ENCODE measurements at regions not wholly inside any gene's neighbourhood (a gene's known extent, or its start where the extent isn't known, plus 50 kb on each side); places are given as distances from the start of the nearest gene placed in this dataset.

DNA sequence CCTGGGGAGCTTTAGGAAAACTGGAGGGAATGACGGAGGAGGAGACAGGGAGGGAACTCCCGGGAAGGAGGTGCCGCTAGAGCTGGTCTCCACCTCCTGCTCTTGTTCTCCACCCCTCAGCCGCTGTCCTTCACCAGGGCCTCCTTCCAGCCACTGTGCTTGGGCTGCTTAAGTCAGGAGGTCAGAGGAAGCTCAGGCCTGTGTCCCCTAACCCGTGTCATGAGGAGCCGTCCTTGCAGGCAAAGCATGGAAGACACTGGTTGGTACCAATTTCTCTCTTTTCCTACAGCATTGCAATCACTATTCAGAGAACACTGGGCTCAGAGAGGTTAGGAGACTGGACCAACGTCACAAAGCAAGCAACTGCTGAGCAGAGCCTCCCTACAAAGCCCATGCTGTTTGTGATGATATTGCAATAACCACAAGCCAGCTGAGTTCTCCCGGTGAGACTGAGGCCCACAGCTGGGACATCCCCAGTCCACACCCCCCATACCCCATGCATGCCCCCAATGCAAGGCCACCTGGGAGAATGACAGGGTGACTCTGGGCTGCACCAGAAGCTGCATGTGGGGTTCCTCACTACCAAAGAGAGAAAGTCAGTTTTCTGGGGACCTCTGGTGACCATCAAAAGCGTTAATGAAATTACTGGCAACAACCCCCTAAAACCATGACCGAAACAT, 427.5 kb downstream of the NPHP4 start:
- no peak for DNase-seq

DNA sequence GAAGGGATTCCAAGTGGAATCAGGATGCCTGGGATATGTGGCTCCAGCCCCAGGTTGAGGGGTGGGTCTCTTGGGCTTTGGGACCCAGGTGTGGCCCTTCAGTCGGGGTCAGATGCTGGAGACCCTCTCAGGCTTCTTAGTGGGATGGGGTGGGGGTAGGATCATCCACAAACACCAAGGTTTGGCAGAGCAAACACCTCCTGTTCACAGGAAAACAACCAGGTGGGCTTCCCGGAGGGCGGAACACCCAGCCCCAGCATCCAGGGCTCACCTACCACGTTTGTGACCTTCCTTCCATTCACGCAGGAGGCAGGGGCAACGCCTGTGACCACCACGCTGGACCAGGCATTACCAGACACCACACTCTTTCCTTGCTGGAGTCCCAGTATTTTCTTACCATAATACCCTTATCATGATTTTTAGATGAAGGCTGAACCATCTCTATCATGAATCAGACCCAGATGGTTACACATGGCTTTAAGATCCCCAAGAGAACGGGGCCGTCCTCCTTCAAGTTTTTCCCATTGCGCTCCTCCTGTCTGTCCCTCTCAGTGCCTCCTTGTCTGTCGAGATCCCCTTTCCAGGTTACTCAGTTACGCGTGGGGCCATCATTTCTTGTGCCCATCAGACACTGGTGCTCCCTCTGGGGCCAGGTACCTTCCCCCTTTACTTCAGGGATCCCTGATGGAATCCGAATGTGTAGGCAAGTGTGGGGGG, 428.2 kb downstream of the NPHP4 start:
- DNase-seq, result no peak

DNA sequence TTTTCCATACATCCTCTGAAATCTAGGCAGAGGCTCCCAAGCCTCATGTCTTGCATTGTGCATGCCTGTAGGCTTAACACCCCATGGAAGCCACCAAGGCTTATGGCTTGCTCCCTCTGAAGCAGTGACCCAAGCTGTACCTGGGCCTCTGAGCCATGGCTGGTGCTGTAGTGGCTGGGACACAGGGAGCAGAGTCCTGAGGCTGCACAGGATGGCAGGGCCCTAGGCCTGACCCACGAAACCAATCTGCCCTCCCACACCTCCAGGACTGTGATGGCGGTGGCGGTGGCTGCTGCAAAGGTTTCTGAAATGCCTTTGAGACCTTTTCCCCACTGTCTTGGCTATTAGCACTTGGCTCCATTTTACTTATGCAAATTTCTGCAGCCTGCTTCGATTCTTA, 429.5 kb downstream of the NPHP4 start:
- DNase-seq, result no peak

DNA sequence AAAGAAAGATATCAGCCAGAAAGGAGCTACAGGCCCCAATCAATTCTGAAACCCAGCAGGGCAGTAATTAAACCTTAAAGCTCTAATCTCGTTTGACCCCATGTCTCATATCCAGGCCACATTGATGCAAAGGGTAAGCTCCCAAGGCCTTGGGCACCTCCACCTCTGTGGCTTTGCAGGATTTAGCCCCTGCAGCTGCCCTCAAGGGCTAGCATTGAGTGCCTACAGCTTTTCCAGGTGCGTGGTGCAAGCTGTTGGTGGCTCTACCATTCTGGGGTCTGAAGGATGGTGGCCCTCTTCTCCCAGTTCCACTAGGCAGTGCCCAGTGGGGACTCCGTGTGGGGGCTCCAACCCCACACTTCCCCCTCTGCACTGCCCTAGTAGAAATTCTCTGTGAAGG, 429.9 kb downstream of the NPHP4 start:
- DNase-seq, result no peak

DNA sequence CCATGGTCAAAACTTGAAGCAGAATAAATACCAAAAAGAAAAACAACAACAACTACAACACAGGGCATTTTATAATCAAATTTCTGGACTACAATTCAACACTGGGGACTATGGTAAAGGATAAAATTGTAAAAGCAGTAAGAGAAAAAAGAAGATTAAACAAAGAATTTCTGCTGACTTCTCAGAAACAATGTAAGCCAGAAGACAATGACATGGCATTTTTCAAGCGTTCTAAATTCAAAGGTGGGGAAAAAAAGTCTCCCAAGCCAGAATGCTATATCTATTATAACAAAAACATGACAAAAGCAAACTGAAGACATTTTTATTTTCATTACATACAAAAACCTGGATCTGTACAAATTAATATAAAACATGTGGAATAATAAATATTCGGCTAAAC, 433.1 kb downstream of the NPHP4 start:
- DNase-seq, result no peak

DNA sequence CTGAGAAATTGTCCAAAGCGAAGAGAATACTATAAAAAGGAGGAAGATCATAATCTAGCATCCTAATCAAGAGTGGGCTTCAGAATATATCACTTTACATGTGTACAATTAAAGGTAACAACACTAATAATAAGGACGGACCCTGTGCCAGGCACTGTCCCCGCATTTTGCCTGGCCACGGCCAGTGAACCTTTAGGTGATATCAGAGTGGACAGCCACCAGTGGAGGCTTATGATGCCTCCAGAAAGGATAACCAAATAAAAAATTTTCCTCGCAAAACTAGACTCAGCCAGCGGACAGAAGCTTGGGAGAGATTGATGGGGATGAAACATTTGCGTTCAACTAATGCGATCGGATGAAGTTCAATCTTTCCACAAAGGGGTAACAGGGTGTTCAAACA, 436.4 kb downstream of the NPHP4 start:
- DNase-seq, result no peak

DNA sequence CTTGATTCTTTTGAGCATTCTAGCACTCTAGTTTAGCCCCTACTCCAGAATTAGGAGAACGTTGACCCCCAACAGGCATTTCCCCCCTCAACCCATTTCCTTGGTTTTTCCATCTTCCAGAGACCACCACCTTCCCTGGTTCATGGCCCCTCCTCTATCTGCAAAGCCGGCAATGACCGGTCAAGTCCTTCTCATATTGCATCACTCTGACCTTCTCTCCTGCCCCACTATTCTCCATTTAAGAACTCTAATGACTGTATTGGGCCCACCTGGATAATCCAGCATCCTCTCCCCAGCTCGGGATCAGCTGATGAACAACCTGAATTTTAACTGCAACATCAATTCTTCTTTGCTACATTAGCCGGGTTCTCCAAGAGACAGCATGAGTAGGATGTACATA, 437.4 kb downstream of the NPHP4 start:
- DNase-seq, result no peak

DNA sequence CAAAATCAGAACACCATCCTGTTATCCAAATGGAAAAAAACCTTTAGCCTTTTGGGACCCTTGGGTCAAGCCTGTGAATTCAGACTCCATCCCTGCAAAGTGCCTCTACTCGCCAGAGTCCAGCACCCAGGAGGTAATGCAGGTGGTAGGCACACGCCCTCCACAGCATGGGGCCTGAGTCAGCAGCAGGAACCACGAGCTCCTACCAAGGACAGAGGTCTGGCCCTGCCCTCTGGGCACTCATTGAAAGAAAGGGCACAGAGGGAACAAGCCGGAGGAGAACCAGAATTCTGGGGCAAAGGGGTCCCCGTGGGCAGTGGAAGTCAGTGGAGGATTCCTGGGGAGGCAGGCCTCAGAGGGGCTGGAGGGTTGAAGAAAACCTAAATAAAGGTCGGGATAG, 438.1 kb downstream of the NPHP4 start:
- DNase-seq, result no peak

DNA sequence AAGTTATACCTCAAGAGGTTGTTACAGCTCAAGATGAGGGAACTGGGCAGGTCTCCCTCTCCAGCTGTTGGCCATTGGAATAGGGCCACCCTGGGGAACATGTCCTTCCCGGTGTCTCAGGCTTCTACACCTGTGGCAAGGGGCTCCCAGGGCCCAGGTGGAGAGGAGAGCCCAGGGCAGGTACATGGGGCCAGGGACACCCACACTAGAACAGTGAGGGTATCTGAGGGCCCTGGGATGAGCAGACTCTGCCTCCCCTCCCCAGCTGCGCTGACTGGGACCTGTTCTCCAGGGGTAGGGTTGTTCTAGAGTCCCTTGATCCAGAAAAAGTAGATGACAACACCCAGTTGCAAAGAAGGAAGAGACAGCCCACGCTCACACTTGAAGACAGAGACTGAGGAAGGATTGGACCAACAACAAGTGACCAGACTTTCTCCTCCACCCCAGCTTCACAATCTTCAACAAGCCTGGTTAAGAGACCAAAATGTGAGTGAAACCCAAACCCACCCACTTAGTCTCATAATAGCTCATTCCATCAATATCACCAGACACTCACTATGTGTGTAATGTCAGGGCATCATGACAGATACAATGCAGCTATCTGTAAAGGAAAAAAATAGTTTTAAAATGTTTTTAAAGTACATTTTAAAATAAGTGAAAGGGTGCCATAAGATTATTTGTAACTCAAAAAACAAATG, 439.3 kb downstream of the NPHP4 start:
- no peak for DNase-seq

DNA sequence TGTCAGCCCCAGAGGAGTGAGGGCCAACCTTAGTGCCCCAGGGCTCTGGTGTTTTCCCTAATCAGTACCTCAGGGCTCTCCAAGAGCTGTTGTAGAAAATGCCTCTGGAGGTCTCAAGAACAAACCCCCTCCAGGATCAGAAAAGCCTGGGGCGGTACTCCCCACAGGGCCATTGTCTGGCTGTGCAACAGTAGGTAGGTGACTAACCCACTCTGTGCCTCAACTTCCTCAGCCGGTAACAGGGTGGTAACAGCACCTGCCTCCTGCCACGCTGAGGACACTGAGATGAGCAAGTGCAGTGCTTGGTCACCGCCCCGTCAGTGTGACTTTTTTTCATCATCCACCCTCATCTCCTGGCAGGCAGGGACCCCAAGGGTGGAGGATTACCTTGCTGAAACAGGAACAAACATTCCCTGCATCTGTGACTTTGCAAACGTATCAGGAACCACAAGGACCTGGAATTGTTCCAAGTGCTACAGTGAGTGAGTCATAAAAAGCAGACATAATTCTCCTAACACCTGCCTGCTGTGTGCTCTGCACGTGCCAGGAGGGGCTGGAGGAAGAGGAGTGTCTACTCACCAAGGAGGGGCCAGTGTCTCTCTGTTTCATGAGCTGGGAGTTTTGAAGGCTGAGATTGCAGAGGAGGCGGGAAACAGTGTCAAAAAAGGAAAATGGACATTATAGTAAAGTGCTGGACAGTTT, 440.8 kb downstream of the NPHP4 start:
- no peak for DNase-seq

DNA sequence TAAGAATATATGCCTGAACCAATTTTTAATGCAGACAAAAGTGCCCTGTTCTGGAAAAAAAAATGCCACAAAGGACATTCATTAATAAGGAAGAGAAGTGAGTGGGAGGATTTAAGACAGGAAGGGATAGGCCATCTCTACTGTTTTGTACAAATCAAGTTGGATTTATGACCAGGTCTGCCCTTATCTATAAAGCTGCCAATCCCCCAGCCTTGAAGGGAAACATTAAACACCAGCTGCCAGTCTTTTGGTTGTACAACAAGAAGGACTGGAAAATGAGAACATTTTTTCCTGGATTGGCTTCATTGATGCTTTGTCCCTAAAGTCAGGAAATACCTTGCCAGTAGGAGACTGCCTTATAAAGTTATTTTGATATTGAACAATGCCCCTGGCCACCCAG, 444.0 kb downstream of the NPHP4 start:
- no peak for DNase-seq

DNA sequence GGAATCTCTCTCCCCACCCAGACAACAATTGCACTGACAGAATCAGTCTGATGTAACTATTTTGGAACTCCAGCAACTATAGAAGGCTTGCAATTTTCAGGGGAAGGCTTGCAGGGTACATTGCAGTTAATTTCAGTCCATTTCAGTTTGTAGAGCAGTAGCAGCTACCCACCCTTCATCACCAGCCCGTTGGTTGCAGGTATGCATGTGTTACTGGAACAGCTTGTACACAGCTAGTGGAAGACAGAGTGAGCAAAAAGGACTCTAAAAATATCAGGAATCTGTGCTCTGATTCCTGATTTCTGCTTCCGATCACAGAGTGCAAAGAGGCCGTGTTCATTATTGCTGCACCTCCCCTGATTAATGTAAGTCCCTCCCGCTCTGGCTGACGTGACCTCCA, 449.0 kb downstream of the NPHP4 start:
- no peak for DNase-seq

DNA sequence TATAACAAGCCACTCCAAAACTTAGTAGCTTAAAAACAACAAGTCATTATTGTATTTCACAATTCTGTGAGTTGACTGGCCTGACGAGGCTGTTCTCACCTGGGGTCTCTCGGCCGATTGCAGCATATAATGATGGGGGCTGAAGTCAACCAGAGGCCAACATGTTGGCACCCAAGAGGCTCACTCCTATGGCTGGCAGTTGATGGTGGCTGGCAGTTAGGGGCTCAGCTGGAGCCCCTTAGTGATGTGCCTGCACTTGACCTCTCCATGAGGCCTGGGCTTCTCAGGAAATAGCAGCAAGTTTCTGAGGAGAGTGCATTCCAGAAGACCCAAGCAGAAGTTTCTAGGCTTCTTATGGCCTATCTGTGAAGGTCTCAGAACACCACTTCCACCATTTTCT, 459.4 kb downstream of the NPHP4 start:
- DNase-seq, result no peak

DNA sequence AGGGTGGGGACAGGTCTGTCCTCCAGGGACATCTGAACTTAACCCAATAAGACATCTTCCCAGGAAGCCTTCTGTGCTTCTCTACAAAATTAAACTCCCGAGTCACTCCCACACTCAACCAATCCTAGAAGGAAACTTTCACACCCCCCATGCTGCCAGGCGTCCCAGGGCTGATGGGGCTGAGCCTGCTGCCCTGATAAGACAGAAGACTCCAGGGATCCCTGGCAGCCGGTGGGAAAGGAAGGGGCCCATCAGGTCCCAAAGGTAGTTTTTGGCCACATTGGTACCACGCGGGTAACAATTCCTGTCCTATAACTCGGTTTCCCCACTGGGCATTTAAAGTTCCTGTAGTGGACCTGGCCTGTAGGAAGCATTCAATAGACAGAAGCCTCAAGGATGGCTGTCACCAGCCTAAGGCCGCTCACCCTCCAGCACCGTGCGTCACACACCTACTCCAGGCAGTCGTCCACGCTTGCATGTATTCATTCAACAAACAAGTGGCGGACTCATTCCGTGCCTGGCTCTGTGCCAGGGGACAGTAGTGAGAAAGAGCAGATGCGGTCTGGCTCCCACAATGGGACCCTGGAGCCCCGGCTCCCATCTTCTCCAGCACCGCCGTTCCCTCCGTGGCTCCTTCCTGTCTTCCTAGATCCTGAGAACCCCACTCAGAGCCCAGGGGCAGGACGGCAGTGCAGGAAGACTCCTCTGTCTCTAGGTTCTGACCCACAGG, 465.2 kb downstream of the NPHP4 start:
- no peak for DNase-seq

DNA sequence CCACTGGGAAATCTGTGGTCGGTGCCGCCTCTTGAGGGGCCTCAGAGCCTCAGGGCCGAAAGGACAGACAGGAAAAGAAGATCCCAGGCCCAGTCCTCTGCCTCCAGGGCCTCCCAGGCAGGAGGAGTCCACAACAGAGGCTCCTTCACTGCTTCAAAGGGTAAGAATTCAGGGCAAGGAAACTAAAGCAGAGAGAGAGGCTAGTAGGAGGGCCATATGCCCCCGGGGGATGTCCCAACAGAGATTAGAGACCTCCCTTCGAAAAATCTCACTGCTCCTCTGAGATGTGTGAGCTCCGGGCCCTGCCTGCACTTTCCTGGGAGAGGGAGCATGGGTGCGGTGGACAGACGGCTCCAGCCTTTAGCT, 465.9 kb downstream of the NPHP4 start:
- no peak for DNase-seq

DNA sequence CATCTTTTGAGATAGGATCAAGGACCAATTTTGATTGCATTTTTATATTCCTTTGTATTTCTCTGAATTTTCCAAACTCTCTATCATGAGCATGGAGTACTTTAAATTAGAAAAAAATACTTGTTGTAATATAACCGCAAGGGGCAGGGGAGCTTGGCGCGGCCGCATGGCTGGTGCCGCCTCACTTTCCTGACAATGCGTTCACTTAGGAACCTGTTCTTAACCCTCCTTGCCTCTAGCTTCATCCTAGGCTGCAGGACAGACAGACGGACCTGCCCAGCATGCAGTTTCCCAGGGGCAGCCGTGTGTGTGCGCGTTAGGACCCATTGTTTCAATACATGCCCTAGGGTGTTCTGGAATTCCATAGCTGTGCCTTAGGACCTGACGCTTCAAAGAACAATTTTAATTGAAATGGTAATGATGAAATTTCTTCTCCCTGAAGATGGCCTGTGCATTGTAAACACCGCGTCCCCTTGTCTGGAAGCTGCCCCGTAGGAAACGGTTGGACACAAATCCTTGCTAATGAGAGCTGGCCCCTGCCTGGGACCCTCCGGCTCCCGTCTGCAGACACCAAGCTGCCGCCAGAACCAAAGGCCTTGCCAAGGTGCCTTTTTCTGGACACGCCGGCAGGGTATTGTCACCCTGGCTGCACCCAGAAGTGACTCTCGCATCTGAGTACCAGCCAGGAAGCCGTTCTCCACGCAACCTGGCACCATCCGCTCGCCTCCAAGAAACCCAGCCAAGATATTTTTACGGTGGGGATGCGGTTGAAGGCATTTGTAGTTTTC, 466.4 kb downstream of the NPHP4 start:
- DNase-seq, result no peak

DNA sequence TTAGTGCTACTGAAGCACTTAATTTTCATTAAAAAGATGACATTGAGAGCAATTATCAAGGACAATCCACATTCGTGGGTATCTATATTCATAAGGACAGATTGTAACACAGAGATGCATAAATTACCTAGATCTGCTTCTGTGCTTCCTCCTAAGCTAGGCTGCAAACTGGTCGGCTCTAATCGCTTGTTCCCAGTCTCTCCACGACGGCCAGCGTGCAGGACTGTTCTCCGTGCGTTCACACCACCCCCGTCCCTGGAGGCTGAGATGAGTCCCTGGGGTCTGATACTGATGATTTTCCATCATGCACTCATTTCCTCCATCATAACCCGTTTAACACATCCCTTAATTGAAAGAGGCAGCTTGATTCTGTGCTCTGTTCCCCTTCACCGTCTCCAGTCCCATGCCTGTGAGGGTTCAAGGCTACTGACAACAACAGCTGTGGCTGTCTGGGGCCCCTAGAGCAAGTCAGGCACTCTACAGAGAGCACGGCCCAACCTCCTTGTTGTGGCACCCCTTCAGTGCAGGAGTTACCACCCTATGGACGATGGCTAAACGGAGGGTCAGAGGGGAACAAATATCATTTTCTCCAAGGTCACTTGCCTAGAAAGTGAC, 469.6 kb downstream of the NPHP4 start:
- DNase-seq, result no peak

DNA sequence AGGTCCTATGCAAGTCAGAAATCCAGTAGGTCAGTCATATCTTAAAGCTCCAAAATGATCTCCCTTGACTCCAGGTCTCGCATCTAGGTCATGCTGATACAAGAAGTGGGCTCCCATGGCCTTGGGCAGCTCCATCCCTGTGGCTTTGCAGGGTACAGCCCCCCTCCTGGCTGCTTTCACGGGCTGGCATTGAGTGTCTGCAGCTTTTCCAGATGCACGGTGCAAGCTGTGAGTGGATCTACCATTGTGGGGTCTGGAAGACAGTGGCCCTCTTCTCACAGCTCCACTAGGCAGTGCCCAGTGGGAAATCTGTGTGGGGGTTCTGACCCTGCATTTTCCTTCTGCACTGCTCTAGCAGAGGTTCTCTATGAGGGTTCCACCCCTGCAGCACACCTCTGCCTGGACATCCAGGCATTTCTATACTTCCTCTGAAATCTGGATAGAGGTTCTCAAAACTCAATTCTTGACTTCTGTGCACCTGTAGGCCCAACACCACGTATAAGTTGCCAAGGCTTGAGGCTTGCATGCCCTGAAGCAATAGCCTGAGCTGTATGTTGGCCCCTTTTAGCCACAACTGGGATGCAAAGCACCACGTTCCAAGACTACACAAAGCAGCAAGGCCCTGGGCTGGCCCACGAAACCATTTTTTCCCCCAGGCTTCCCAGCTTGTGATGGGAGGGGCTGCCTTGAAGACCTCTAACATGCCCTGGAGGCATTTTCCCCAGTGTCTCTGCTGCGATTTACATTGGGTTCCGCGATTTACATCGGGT, 472.7 kb downstream of the NPHP4 start:
- DNase-seq, result no peak

DNA sequence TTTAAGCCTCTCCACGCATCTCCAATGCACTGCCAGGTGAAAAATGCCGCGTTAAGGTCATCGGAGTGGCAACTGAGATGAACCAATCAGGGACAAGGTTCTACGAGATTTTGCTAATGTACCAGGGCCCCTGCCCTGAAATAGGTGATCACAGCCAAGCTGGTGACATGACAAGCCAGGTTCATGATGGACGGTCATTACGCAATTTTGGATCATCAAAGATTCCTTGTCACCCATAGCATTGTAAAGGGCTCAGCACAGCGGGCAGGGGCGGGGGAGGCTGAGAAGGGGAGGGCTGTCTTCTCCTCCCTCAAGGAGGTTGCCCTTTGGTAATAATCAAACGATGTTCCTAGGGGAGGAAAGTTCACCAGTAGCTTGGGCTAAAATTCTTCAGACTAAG, 475.5 kb downstream of the NPHP4 start:
- no peak for DNase-seq

DNA sequence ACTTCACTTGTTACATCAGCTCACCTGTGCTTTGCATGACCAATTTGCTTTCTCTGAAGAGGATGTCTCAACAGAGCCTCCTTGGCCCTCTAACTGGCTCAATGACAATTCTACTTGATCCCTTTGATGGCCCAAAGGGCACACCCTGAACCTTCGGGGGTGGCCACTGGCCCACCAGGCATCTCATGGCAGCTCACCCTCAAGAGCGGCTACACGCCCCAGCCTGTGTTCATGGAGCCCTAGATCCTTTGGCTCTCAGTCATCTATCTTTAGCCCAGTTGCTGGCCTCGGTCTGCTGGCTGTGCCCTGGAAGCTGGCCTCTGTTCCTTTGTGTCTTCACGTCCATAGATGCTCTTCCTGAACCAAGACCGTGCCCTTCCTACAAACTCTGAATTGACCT, 476.7 kb downstream of the NPHP4 start:
- no peak for DNase-seq

All from activated naive CD4-positive, alpha-beta T cell (primary cell).